ENCODE measurements at regions not wholly inside any gene's neighbourhood (a gene's known extent, or its start where the extent isn't known, plus 50 kb on each side); places are given as distances from the start of the nearest gene placed in this dataset.

GRCh38 chr11:119889728-119890280 is 160.8 kb upstream of the NECTIN1 start:
- TF ChIP-seq CTCF (IDR thresholded peaks at IDR 0.05; ENCODE audit: low read depth, low read length), result no peak
- TF ChIP-seq EZH2phosphoT487 (IDR thresholded peaks at IDR 0.05; ENCODE audit: low read depth), result no peak
